HEK293T (cell line): ENCODE measurements at regions not wholly inside any gene's neighbourhood (a gene's known extent, or its start where the extent isn't known, plus 50 kb on each side); places are given as distances from the start of the nearest gene placed in this dataset.

ENCODE experiments used
- CTCF ChIA-PET: fragments of 350-600 bp; formaldehyde crosslinking; extraction: SDS; loops from one replicate; lab custom pipeline; 2021; ENCODE audit warnings: antibody characterized with exemption, inconsistent platforms; lab: Yijun Ruan, JAX
- POLR2A ChIA-PET: fragments of 350-600 bp; formaldehyde crosslinking; extraction: SDS; loops from one replicate; lab custom pipeline; 2020; ENCODE audit warnings: antibody characterized with exemption, inconsistent platforms; lab: Yijun Ruan, JAX
- DNase-seq: peaks from one replicate; pipeline ENCODE4 v3.0.0; 2012; ENCODE audit warnings: mixed read lengths; ENCODE audit errors: extremely low spot score
- ARNT ChIP-seq: fragments of 450-650 bp; IDR thresholded peaks from 2 replicates; pipeline ENCODE4 v1.6.1; 2017; ENCODE audit warnings: mild to moderate bottlenecking
- BHLHE40 ChIP-seq: fragments of 450-650 bp; IDR thresholded peaks from 2 replicates; pipeline ENCODE4 v1.6.1; 2016; ENCODE audit warnings: mild to moderate bottlenecking, moderate library complexity, borderline replicate concordance
- CTBP1 ChIP-seq: fragments of 450-650 bp; IDR thresholded peaks from 2 replicates; pipeline ENCODE4 v1.6.1; 2016; ENCODE audit warnings: borderline replicate concordance
- ELF4 ChIP-seq: fragments of 450-650 bp; IDR thresholded peaks from 2 replicates; pipeline ENCODE4 v1.6.1; 2017; ENCODE audit warnings: antibody characterized with exemption
- FOXA1 ChIP-seq: fragments of 450-650 bp; IDR thresholded peaks from 2 replicates; pipeline ENCODE4 v1.6.1; 2016; ENCODE audit warnings: mild to moderate bottlenecking
- FOXK2 ChIP-seq: fragments of 450-650 bp; IDR thresholded peaks from 2 replicates; pipeline ENCODE4 v1.6.1; 2016; ENCODE audit warnings: mild to moderate bottlenecking
- FOXM1 ChIP-seq: fragments of 450-650 bp; IDR thresholded peaks from 2 replicates; pipeline ENCODE4 v1.6.1; 2017; ENCODE audit warnings: mild to moderate bottlenecking, borderline replicate concordance
- HDGF ChIP-seq: fragments of 450-650 bp; IDR thresholded peaks from 2 replicates; pipeline ENCODE4 v1.6.1; 2017; ENCODE audit warnings: antibody characterized with exemption, borderline replicate concordance
- L3MBTL2 ChIP-seq: fragments of 450-650 bp; conservative IDR thresholded peaks from 2 replicates; pipeline ENCODE4 v1.6.1; 2016; ENCODE audit warnings: mild to moderate bottlenecking
- LEF1 ChIP-seq: fragments of 450-650 bp; IDR thresholded peaks from 2 replicates; pipeline ENCODE4 v1.6.1; 2017; ENCODE audit warnings: mild to moderate bottlenecking, borderline replicate concordance
- NFRKB ChIP-seq: fragments of 450-650 bp; IDR thresholded peaks from 2 replicates; pipeline ENCODE4 v1.6.1; 2016; ENCODE audit warnings: mild to moderate bottlenecking, moderate library complexity
- SP1 ChIP-seq: fragments of 450-650 bp; IDR thresholded peaks from 2 replicates; pipeline ENCODE4 v1.6.1; 2017
- SUZ12 ChIP-seq: fragments of 450-650 bp; IDR thresholded peaks from 2 replicates; pipeline ENCODE4 v1.6.1; 2016; ENCODE audit warnings: mild to moderate bottlenecking
- TARDBP ChIP-seq: fragments of 450-650 bp; IDR thresholded peaks from 2 replicates; pipeline ENCODE4 v1.6.1; 2016
- ZNF384 ChIP-seq: fragments of 450-650 bp; IDR thresholded peaks from 2 replicates; pipeline ENCODE4 v1.6.1; 2016
- TF ChIP-seq, protein P1 (sequence below): fragments of 450-650 bp; IDR thresholded peaks from 2 replicates; pipeline ENCODE4 v1.6.1; 2016

DNA sequence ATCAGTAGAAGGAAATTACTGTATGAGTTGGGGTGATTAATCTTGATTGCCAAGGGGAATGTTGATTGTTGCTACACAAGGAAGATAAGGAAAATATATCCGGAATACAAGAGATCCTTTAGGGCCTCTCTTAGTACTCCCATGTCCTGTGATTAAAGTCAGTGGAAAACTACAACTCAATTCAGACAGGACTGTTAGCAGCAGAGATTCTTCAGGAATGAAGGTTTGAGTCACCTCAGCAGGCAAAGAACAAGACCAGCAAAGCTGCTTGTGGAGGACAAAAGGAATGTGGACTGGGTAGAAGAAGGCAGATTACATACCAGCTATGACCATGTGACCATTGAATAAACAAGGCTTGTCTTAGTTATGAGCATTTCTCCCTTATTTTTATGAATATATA, 478.2 kb downstream of the BUD13 start:
- POLR2A ChIA-PET: no interaction called here
- CTCF ChIA-PET: no interaction called here
- no peak for DNase-seq

DNA sequence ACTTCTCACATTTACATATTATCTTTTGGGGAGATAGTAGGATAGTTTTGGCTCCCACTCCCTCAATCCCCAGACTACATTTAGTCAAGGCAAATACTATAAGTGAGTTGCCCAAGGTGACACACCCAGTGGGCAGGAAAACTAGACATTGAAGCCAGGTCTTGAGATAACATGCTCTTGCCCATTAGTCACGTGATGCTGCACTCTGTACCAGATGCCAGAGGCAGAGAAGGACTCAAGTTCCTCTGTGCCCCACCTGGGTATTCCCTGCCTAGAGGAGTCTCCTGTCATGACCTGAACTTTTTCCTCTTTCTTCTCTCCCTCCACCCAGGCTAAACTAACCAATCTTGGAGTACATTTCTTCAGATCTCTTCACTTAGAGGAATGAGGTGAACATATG, 484.9 kb downstream of the BUD13 start:
- ChIA-PET CTCF (no interaction called here), POLR2A (no interaction called here)
- no peak for TF ChIP-seq LEF1
- DNase-seq: no peak

More for the DNA sequence above, 478.2 kb downstream of the BUD13 start:
- no peak for TF ChIP-seq SUZ12
- TF ChIP-seq TARDBP: no peak
- no peak for TF ChIP-seq SP1
- TF ChIP-seq BHLHE40: no peak
- no peak for TF ChIP-seq ARNT
- TF ChIP-seq FOXA1: no peak
- TF ChIP-seq FOXM1: no peak
- no peak for TF ChIP-seq HDGF
- TF ChIP-seq FOXK2: no peak
- TF ChIP-seq CTBP1: no peak
- TF ChIP-seq, protein P1, sequence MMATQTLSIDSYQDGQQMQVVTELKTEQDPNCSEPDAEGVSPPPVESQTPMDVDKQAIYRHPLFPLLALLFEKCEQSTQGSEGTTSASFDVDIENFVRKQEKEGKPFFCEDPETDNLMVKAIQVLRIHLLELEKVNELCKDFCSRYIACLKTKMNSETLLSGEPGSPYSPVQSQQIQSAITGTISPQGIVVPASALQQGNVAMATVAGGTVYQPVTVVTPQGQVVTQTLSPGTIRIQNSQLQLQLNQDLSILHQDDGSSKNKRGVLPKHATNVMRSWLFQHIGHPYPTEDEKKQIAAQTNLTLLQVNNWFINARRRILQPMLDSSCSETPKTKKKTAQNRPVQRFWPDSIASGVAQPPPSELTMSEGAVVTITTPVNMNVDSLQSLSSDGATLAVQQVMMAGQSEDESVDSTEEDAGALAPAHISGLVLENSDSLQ: no peak
- TF ChIP-seq ZNF384: no peak
- TF ChIP-seq ELF4: no peak
- no peak for TF ChIP-seq L3MBTL2
- no peak for TF ChIP-seq NFRKB

DNA sequence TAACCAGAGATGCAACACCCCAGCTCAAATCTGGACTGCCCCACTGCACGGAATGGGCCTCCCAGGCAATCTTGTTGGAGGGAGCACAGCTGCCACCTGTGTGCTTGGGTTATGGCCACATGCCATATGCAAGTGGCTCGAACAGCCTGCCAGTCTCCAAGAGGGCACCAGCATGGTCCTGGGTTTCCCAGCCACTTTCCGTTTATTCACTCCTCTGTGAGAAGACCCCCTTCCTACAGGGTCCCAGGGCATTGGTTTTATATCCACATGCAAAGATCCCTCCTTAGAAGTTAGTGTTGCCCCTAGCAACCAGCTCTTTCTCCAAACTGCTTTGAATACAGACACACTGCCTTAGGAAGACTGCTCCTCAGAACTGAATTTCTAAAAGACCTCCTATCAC, 487.8 kb downstream of the BUD13 start:
- POLR2A ChIA-PET: no interaction called here
- DNase-seq: no peak
- TF ChIP-seq FOXK2 (no peak), L3MBTL2 (no peak), NFRKB (no peak)
- CTCF ChIA-PET: no interaction called here

DNA sequence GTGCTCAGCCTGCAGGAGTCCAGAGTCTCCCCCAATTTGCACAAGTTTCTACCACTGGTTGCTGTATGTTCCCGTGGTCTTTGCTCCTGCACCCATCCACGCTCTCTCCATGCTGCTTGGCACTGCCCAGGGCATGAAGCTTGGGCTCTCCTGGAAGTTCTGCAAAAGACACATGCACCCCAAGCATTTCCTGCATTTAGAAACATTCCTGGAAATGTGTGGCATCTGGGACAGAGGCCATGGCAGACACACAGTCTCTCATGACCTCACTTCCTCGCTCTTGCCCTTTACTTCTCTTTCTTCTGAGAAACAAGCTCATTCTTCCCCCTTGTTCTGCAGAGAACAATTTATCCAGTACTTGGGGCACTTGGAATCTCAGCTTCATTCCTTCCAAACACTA, 489.5 kb downstream of the BUD13 start:
- ChIA-PET CTCF (interaction anchor here (0.6 kb wide), 1 partner anchor 28 kb away, joined by 3 read pairs; no protein-coding TSS in a partner anchor), POLR2A (no interaction called here)
- no peak for DNase-seq
- no peak for TF ChIP-seq FOXK2
- TF ChIP-seq NFRKB: no peak
- no peak for TF ChIP-seq BHLHE40
- TF ChIP-seq CTBP1: no peak
- TF ChIP-seq FOXM1: no peak
- TF ChIP-seq TARDBP: no peak
- no peak for TF ChIP-seq ZNF384
- TF ChIP-seq SP1: no peak
- no peak for TF ChIP-seq HDGF
- TF ChIP-seq L3MBTL2: no peak
- TF ChIP-seq ELF4: no peak
- no peak for TF ChIP-seq LEF1
- no peak for TF ChIP-seq ARNT
- TF ChIP-seq, protein P1: no peak
- no peak for TF ChIP-seq FOXA1

DNA sequence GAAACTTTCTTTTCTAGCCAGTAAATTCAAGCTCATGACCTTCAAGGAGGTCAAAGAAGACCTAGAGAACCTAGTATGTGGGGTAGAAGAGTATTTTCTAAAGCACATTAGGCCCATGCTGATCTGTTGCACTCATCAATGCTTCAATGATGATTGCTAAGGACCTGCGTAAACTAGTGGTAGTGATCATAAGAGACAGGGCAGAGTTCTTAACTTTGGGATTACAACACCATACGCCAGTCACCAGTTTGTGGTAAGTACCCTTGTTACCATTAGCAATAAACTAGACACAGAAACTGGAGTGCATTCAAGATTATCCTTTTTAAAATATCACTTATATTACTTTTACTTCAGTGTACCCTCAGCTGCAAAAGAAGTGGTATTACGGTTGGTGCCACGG, 490.3 kb downstream of the BUD13 start:
- TF ChIP-seq LEF1 (no peak), ARNT (no peak), ZNF384 (no peak), FOXM1 (no peak), SUZ12 (no peak)
- TF ChIP-seq, protein P1: no peak
- ChIA-PET POLR2A (no interaction called here), CTCF (interaction anchor here (0.7 kb wide), 1 partner anchor 892 kb away, joined by 4 read pairs; no protein-coding TSS in a partner anchor)
- no peak for DNase-seq

DNA sequence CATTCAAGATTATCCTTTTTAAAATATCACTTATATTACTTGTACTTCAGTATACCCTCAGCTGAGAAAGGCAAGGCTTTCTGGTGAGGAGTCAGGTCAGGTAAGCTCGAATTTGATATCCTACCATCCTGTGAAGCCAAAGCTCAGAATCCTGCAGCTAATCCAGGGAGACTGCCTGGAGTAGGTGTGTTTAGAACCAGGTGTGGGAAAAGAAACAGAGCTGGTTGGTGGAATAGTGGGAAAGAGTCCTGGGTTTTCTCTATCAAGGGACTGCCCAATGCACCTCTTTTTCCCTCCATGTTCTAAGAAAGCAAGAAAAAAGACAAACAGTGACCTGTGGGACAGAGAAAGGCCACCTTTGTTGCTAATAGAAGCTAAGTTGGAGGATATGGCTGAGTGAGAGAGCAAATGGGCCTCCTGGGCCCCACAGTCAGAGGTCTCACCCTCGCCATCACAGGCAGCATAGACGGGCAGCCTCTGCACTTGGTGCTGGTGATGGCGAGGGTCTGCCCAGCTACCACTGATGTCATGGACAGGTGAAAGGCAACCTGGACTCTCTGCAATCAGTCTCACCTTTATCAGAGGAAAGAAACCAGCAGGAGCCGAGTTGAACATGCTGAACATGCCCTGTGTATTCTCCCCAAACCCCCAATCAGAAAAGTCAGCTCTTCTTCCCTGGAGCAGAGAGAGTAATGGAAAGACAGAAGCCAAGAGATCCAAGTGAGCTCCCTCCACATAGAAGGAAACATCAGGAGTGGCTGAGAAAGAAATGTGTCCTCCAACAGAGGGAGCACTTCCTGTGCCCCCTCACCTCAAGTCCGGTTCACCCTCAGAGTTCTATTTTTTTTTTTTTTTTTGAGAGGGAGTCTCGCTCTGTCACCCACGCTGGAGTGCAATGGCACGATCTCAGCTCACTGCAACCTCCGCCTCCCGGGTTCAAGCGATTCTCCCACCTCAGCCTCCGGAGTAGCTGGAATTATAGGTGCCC, 491.3 kb downstream of the BUD13 start:
- no peak for TF ChIP-seq SUZ12
- no peak for TF ChIP-seq LEF1
- no peak for TF ChIP-seq L3MBTL2
- TF ChIP-seq FOXM1: no peak
- TF ChIP-seq FOXK2: no peak
- no peak for TF ChIP-seq TARDBP
- TF ChIP-seq ZNF384: no peak
- TF ChIP-seq, protein P1: no peak
- no peak for TF ChIP-seq NFRKB
- no peak for TF ChIP-seq ARNT
- no peak for TF ChIP-seq HDGF
- no peak for TF ChIP-seq CTBP1
- TF ChIP-seq ELF4: no peak
- no peak for TF ChIP-seq SP1
- TF ChIP-seq FOXA1: no peak
- no peak for TF ChIP-seq BHLHE40
- CTCF ChIA-PET: interaction anchor here (0.6 to 1.0 kb wide), 3 partner anchors 75 to 891 kb away, joined by 3 to 4 read pairs (median 3); no protein-coding TSS in a partner anchor
- POLR2A ChIA-PET: no interaction called here
- no peak for DNase-seq
